ENCODE measurements at regions not wholly inside any gene's neighbourhood (a gene's known extent, or its start where the extent isn't known, plus 50 kb on each side); places are given as distances from the start of the nearest gene placed in this dataset.
"Not testable (repeated sequence)": the region's sequence is repeated elsewhere in the genome, so short reads cannot be mapped to it uniquely, and the experiment has no call there.

GRCh38 chr3:174548841-174549623, 310.1 kb upstream of the NAALADL2 start:
- ATAC-seq (ENCODE audit: low read depth) (no peak), DNase-seq (ENCODE audit: low spot score) (no peak)
- Histone ChIP-seq H3K27me3 (ENCODE audit: insufficient read depth, poor library complexity, severe bottlenecking) (no peaks in the 10 kb centered on the region), H3K36me3 (ENCODE audit: low read depth) (no peaks in the 10 kb centered on the region), H3K4me3 (ENCODE audit: severe bottlenecking) (no peak overlapping the region), H3K9me3 (ENCODE audit: severe bottlenecking) (no peaks in the 10 kb centered on the region), H3K27ac (ENCODE audit: poor library complexity, severe bottlenecking) (no peak overlapping the region), H3K4me1 (ENCODE audit: insufficient read depth, poor library complexity, severe bottlenecking) (no peaks in the 10 kb centered on the region)
- TF ChIP-seq CTCF (IDR thresholded peaks at IDR 0.05; ENCODE audit: poor library complexity, severe bottlenecking) = no peak

- no peak for TF ChIP-seq CTCF (IDR thresholded peaks at IDR 0.05; ENCODE audit: poor library complexity, severe bottlenecking)
- H3K4me3 ChIP-seq (ENCODE audit: severe bottlenecking) = no peak overlapping the region
- H3K36me3 ChIP-seq (ENCODE audit: low read depth) = no peaks in the 10 kb centered on the region
- H3K27ac ChIP-seq (ENCODE audit: poor library complexity, severe bottlenecking) = no peak overlapping the region
- DNase-seq (ENCODE audit: low spot score) (no peak), ATAC-seq (ENCODE audit: low read depth) (no peak)
- no peaks in the 10 kb centered on the region for H3K4me1 ChIP-seq (ENCODE audit: insufficient read depth, poor library complexity, severe bottlenecking)
- H3K9me3 ChIP-seq (ENCODE audit: severe bottlenecking) = no peaks in the 10 kb centered on the region
- no peaks in the 10 kb centered on the region for H3K27me3 ChIP-seq (ENCODE audit: insufficient read depth, poor library complexity, severe bottlenecking)
Measured at GRCh38 chr3:174581558-174581957, 277.6 kb upstream of the NAALADL2 start.

GRCh38 chr3:174583396-174583795, 275.7 kb upstream of the NAALADL2 start:
- Histone ChIP-seq H3K9me3 (ENCODE audit: severe bottlenecking) (no peaks in the 10 kb centered on the region), H3K27ac (ENCODE audit: poor library complexity, severe bottlenecking) (no peak overlapping the region), H3K36me3 (ENCODE audit: low read depth) (no peaks in the 10 kb centered on the region), H3K27me3 (ENCODE audit: insufficient read depth, poor library complexity, severe bottlenecking) (no peaks in the 10 kb centered on the region), H3K4me1 (ENCODE audit: insufficient read depth, poor library complexity, severe bottlenecking) (no peaks in the 10 kb centered on the region), H3K4me3 (ENCODE audit: severe bottlenecking) (no peak overlapping the region)
- DNase-seq (ENCODE audit: low spot score) (no peak), ATAC-seq (ENCODE audit: low read depth) (no peak)
- no peak for TF ChIP-seq CTCF (IDR thresholded peaks at IDR 0.05; ENCODE audit: poor library complexity, severe bottlenecking)

GRCh38 chr3:174587137-174587536, 272.0 kb upstream of the NAALADL2 start:
- not testable (repeated sequence) for H3K27ac ChIP-seq (ENCODE audit: poor library complexity, severe bottlenecking); DNase-seq (ENCODE audit: low spot score); ATAC-seq (ENCODE audit: low read depth); H3K4me1 ChIP-seq (ENCODE audit: insufficient read depth, poor library complexity, severe bottlenecking); H3K27me3 ChIP-seq (ENCODE audit: insufficient read depth, poor library complexity, severe bottlenecking); H3K36me3 ChIP-seq (ENCODE audit: low read depth); H3K9me3 ChIP-seq (ENCODE audit: severe bottlenecking); H3K4me3 ChIP-seq (ENCODE audit: severe bottlenecking)

- Histone ChIP-seq H3K27me3 (ENCODE audit: insufficient read depth, poor library complexity, severe bottlenecking) (no peaks in the 10 kb centered on the region), H3K36me3 (ENCODE audit: low read depth) (no peaks in the 10 kb centered on the region), H3K27ac (ENCODE audit: poor library complexity, severe bottlenecking) (no peak overlapping the region), H3K4me1 (ENCODE audit: insufficient read depth, poor library complexity, severe bottlenecking) (no peaks in the 10 kb centered on the region), H3K9me3 (ENCODE audit: severe bottlenecking) (no peaks in the 10 kb centered on the region), H3K4me3 (ENCODE audit: severe bottlenecking) (no peak overlapping the region)
- no peak for DNase-seq (ENCODE audit: low spot score)
- TF ChIP-seq CTCF (IDR thresholded peaks at IDR 0.05; ENCODE audit: poor library complexity, severe bottlenecking) = no peak
- ATAC-seq (ENCODE audit: low read depth) = no peak
Measured at GRCh38 chr3:174596447-174596982, 262.6 kb upstream of the NAALADL2 start.

All from RWPE2 (cell line).